ENCODE measurements at regions not wholly inside any gene's neighbourhood (a gene's known extent, or its start where the extent isn't known, plus 50 kb on each side); places are given as distances from the start of the nearest gene placed in this dataset.

DNA sequence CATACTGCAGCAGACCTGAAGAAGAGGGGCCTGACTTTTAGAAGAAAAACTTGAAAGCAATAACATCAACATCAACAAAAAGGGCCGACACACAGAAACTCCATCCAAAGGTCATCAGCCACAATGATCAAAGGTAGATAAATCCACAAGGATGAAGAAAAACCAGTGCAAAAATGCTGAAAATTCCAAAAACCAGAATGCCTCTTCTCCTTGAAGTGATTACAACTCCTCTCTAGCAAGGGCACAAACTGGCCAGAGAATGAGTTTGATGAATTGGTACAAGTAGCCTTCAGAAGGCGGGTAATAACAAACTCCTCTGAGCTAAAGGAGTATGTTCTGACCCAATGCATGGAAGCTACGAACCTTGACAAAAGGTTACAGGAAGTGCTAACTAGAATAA lies 186.2 kb upstream of the RAI14 start:
- TF ChIP-seq POLR2AphosphoS5 (IDR thresholded peaks at IDR 0.05; ENCODE audit: low read depth, low read length) (no peak), TAF1 (IDR thresholded peaks at IDR 0.05; ENCODE audit: borderline replicate concordance, insufficient read depth, low read length) (no peak), SIN3A (IDR thresholded peaks at IDR 0.05; ENCODE audit: borderline replicate concordance, insufficient read depth, low read length) (no peak)
